Spleen (tissue), 11 donors: ENCODE measurements at regions not wholly inside any gene's neighbourhood (a gene's known extent, or its start where the extent isn't known, plus 50 kb on each side); places are given as distances from the start of the nearest gene placed in this dataset.

Source experiments
- DNase-seq: peaks from one replicate; pipeline ENCODE4 v3.0.0-alpha.2; 2020
- H3K27ac ChIP-seq, 8 donors: fragments of 200-600 bp; sonication (generic) in 7 of 8; 1 replicate in 4 of 8; 2 replicates in 4 of 8; pipeline versions ENCODE4 v1.5.0 to v1.8.0; 2016 to 2021; ENCODE audit warnings: inconsistent platforms in 4 of 8, mild to moderate bottlenecking in 4 of 8, moderate library complexity in 1 of 8
- H3K27me3 ChIP-seq, 7 donors: fragments of 200-600 bp; sonication (generic) in 6 of 7; replicated peaks in 1 of 7; 1 replicate in 4 of 7; 2 replicates in 3 of 7; pipeline versions ENCODE4 v1.5.0 to v1.8.0; 2016 to 2021; ENCODE audit warnings: inconsistent platforms in 3 of 7, mild to moderate bottlenecking in 1 of 7
- H3K36me3 ChIP-seq, 6 donors: fragments of 200-600 bp; sonication (generic) in 5 of 6; 1 replicate in 4 of 6; 2 replicates in 2 of 6; pipeline versions ENCODE4 v1.5.0 to v1.8.0; 2016 to 2021; ENCODE audit warnings: inconsistent platforms in 2 of 6
- H3K4me1 ChIP-seq, 6 donors: fragments of 200-600 bp; sonication (generic) in 5 of 6; 1 replicate in 3 of 6; 2 replicates in 3 of 6; pipeline versions ENCODE4 v1.5.0 to v1.8.0; 2016 to 2021; ENCODE audit warnings: inconsistent platforms in 3 of 6
- H3K4me3 ChIP-seq, 8 donors: fragments of 200-600 bp; sonication (generic) in 7 of 8; 1 replicate in 4 of 8; 2 replicates in 4 of 8; pipeline versions ENCODE4 v1.5.0 to v1.8.0; 2016 to 2021; ENCODE audit warnings: inconsistent platforms in 4 of 8, mild to moderate bottlenecking in 4 of 8, moderate library complexity in 2 of 8
- H3K9me3 ChIP-seq, 8 donors: fragments of 200-600 bp; sonication (generic) in 7 of 8; 1 replicate in 4 of 8; 2 replicates in 4 of 8; pipeline versions ENCODE4 v1.5.0 to v1.8.0; 2016 to 2021; ENCODE audit warnings: inconsistent platforms in 4 of 8
- CTCF ChIP-seq, 11 experiments: fragments of 200-600 bp in 7 of 11; fragments of 450-650 bp in 4 of 11; sonication (generic) in 4 of 11; IDR thresholded peaks in 8 of 11; conservative IDR thresholded peaks in 3 of 11; 1 replicate in 7 of 11; 2 replicates in 4 of 11; pipeline versions ENCODE4 v1.4.0 to v1.8.0; 2016 to 2021; ENCODE audit warnings: antibody characterized with exemption in 11 of 11, inconsistent platforms in 4 of 11, mild to moderate bottlenecking in 1 of 11
- POLR2A ChIP-seq, 3 donors: fragments of 450-650 bp; IDR thresholded peaks; one replicate each; pipeline ENCODE4 v1.5.1; 2017; ENCODE audit warnings: antibody characterized with exemption in 3 of 3, mild to moderate bottlenecking in 1 of 3
- POLR2AphosphoS5 ChIP-seq, 3 donors: sonication (generic); formaldehyde crosslinking; IDR thresholded peaks; one replicate each; pipeline ENCODE4 v1.5.1; 2017; ENCODE audit warnings: antibody characterized with exemption in 3 of 3
- WGBS, 5 donors: extraction: QIAGEN DNeasy Blood & Tissue Kit in 3 of 5; methylation state at CpG; one replicate each; pipeline versions ENCODE4 v1.1.5 to v1.1.7; 2013 to 2018; 5-methylcytosine and 5-hydroxymethylcytosine counted together
- intact Hi-C: fragments of 100-400 bp; cut with DNase I; formaldehyde crosslinking; loops from one replicate; pipeline ENCODE4 v1.15.0; 2023; ENCODE audit warnings: low total_unique reads
- donor health status: healthy with polysubstance abuse.
- donor health status: DM: no; HTN: no; CAD: no; lungs with moderate emphysema.
- donor health status: DM: no; HTN: no; CAD: no.
- donor health status: Bipolar disorder and iron deficiency.
- donor health status: healthy.
- donor health status: DM: no; HTN: no; CAD: no.
- donor health status: DM: yes; HTN: yes; CAD: no.

GRCh38 chr1:14485285-14485684 is 113.2 kb upstream of the KAZN start:
- Histone ChIP-seq H3K9me3 (no peaks in the 10 kb centered on the region), H3K27ac (no peak overlapping the region), H3K4me1 (no peaks in the 10 kb centered on the region), H3K36me3 (no peaks in the 10 kb centered on the region), H3K27me3 (peaks cover 0 to 5% (median 0%) of the 10 kb centered on the region in 7 donors), H3K4me3 (no peak overlapping the region)
- WGBS, 5 donors: 89 to 96% (median 92%) methylated on average over 4 to 5 of the region's 5 CpGs
- DNase-seq: no peak
- TF ChIP-seq CTCF (IDR thresholded peaks at IDR 0.05 in 8 of 11, conservative IDR thresholded peaks at IDR 0.05 in 3 of 11) (no peak), POLR2A (IDR thresholded peaks at IDR 0.05) (no peak), POLR2AphosphoS5 (IDR thresholded peaks at IDR 0.05) (no peak)
- intact Hi-C loops: no loop called here

DNA sequence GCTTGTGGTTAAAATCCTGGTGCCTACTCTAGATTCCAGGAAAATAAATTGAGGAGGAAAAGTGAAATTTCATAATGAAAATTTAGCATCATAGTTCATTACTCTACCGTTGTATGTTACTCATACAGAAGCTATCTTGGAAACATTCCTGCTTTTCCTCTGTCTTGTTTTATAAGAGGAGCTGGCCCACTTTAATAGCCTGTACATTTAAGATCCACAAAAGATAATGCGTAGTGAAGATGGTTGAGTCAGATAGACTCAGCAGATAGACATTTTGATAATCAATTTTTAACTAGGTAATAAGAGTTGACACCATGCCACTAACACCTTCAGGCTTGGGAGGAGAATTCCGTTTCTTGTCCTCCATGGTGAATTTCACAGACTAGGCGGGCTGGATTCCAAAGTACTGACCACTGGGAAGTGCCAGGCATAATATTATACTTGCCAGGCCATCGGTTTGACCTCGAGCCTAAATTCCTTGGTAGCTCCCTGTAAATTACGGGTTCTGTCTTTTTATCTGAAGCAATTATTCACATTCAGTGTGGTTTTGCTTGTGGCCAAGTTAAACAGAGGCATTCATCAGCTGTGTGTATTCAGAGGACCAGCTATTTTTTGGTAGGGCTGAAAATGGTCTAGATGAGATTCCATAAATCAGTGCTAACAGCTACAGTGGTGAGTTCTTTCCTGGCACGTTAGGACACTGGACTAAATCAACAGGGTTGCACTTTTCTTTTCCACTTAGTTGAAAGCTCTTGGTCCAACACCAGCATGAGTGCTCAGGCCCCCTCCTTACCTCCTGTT is 111.9 kb upstream of the KAZN start:
- Histone ChIP-seq H3K36me3 (no peaks in the 10 kb centered on the region), H3K4me3 (no peak overlapping the region), H3K9me3 (no peaks in the 10 kb centered on the region), H3K4me1 (no peaks in the 10 kb centered on the region), H3K27me3 (peaks cover 0 to 5% (median 0%) of the 10 kb centered on the region in 7 donors), H3K27ac (no peak overlapping the region)
- DNase-seq: no peak
- TF ChIP-seq POLR2A (IDR thresholded peaks at IDR 0.05) (no peak), CTCF (IDR thresholded peaks at IDR 0.05 in 8 of 11, conservative IDR thresholded peaks at IDR 0.05 in 3 of 11) (no peak), POLR2AphosphoS5 (IDR thresholded peaks at IDR 0.05) (no peak)
- intact Hi-C loops: no loop called here
- WGBS, 5 donors: 66 to 81% (median 73%) methylated on average over 8 of the region's 8 CpGs

DNA sequence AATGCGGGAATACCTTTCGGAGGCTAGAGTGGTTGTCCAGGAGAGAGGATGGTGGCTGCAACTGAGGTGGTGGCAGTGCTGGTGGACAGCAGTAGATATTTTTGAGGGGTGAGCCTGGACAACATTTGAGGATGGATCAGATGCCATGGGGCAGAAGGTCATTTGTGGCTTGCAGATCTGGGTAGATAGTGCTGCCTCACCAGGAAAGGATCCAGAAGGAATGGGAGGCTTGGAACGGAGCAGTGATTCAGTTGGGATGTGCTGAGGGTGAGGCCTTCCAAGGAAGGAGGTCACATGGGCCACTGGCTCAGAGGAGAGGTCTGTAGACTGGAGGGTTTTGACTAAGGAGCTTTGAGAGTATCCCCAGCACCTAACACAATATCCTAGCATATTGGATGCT is 110.8 kb upstream of the KAZN start:
- no peak for DNase-seq

More for the DNA sequence above, 110.8 kb upstream of the KAZN start:
- TF ChIP-seq CTCF (IDR thresholded peaks at IDR 0.05 in 8 of 11, conservative IDR thresholded peaks at IDR 0.05 in 3 of 11) (no peak), POLR2A (IDR thresholded peaks at IDR 0.05) (no peak), POLR2AphosphoS5 (IDR thresholded peaks at IDR 0.05) (no peak)
- intact Hi-C loops: no loop called here
- H3K27ac ChIP-seq: no peak overlapping the region
- no peaks in the 10 kb centered on the region for H3K4me1 ChIP-seq
- H3K27me3 ChIP-seq: peaks cover 0 to 5% (median 0%) of the 10 kb centered on the region in 7 donors
- no peak overlapping the region for H3K4me3 ChIP-seq
- H3K9me3 ChIP-seq: no peaks in the 10 kb centered on the region
- no peaks in the 10 kb centered on the region for H3K36me3 ChIP-seq
- WGBS, 5 donors: 58 to 68% (median 62%) methylated on average over 3 of the region's 3 CpGs
